Glomerular visceral epithelial cell (primary cell): ENCODE measurements at regions not wholly inside any gene's neighbourhood (a gene's known extent, or its start where the extent isn't known, plus 50 kb on each side); places are given as distances from the start of the nearest gene placed in this dataset.

Source experiments
- DNase-seq: peaks from one replicate; pipeline ENCODE4 v3.0.0-alpha.2; 2016; ENCODE audit errors: extremely low spot score

DNA sequence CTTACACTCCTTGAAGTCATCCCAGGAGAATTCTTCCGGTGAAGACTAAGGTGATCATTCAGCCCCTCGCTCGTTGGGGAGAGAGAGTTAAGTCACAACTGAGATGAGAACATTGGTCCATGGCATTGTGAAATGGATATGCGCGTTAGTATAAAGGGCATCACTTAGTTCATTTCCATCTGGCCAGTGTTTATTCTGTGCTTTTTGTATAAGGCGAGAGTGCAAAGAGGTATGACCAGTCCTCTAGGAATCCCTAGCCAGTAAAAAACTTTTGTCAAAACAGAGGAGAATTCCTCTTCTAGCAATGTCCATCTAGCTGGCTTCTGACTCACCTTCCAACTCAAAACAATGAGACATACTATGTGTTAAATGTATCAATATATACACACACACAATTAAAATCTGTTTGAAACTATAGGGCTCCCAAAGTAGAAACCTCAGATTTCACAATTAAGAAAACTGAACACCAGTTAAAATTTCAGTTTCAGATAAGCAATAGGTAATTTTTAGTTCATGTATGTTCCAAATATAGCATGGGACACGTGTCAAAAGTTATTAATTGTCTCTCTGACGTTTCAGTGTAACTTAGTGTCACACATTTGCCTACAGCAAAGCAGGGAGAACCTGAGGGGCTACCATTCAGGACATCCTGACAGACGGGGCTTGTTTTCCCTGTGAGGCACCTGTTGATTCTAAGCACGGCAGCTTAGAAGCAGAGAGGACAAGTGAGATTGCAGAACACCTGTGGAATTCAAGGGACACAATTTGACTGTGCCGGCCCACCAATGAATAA lies 158.9 kb downstream of the KLF6 start:
- DNase-seq: no peak

- no peak for DNase-seq
Observed at GRCh38 chr10:3624367-3624766, 160.6 kb downstream of the KLF6 start.

DNA sequence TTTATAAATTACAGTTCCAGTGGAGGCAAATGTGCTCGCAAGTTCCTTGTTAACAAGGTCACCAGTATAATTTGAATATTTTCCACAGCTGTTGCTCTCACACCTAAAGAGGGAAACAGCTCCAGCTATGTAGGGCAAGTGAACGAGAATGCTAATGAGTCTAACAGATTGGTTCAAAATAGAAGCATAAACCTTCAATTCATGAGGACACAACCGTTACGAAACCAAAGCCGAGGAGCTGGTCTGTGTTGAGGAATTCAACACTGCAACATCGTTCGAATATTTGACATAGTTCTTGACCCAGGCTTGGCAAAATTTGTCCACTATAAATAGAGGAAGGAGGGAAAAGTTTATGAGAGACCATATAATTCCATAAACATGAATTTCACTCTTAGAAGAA lies 161.3 kb downstream of the KLF6 start:
- no peak for DNase-seq

DNA sequence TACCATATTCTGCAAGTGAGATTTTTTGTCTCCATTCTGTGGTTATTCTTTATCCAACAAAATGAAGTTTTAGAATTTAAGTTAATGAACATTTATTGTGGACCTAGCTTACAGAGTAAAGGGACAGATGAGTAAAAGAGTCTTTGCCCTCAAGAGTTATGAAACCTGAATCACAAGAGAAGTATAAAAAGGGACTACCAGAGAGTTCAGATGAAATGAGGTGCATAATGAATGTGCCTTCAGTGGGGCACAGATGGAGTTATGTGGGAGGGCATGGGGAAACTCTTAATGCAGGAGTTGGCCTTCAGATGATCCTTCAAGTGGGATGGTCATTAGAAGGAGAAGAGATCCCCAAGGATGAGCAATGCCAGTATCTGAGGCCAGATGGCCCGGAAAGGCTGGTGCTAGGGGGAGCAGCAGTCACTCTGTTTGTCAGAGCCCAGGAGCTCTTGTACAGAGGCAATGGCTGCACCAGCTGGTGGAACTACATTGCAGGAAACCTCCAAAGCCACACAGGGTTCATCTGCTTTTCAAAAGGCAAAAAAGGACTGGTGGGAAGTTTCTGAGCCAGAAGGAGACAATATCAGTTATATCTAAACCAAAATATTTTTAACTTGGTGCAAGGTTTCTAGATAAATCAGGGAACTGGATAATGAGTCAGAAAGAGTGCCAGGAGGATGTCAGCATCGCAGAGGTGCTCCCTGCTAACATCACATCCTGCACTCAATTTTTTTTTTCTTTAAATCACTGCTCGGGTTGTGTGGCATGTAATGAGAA lies 162.0 kb downstream of the KLF6 start:
- no peak for DNase-seq

DNA sequence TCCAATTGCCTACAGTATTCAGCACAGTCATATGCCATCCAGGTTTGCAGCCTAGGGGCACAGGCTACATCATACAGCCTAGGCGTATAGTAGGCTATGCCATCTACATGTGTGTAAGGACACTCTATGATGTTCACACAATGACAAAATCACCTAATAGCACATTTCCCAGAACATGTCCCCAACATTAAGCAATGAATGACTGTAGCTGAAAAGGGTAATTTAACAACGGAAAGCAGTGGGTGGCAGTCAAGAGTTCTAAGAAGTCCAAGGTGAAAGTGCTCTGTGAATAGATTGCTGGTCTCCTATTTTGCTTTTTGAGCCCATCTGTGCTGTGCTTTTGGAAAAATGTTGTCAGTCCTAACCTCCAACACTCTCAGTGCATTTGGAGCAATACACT lies 162.6 kb downstream of the KLF6 start:
- no peak for DNase-seq

- DNase-seq: no peak
Observed at GRCh38 chr10:3620818-3621217, 164.2 kb downstream of the KLF6 start.

- no peak for DNase-seq
Observed at GRCh38 chr10:3619241-3619640, 165.8 kb downstream of the KLF6 start.

DNA sequence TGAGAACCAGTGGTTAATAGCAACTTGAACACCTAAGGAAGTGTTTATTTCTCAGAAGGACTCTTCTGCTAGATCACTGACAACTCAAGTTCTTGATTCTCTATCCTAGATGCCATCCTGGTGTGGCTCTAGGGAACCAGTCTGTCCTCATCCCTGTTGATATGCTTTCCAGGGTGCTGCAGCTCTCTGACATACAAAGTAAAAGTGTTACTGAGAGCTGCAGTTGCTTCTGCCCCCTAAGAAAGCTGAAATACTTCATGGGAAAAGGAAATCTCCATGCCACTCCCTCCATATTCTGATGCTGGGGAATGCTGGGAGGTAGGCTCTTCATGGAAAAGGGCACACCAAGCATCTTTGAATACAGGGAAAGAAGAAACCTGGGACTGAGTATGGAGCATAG lies 168.1 kb downstream of the KLF6 start:
- DNase-seq: no peak

DNA sequence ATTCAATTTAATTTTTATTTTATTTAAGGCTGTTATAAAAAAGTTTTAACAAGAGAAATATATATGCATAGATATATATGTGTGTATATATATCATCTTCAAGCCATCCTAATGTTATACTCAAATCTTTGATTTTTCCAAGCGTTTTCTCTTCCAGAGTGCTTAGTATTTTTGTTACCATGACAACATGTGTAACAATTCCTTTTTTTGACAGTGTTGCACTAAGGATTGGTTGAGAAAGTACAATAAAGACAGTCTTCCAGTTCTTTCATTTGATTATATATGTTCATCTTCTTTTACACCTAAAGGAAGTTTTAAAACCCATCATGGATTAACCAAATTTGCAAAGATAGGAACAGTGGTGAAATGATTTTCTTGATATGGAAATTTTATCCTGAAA lies 171.7 kb downstream of the KLF6 start:
- DNase-seq: no peak

- DNase-seq: no peak
Observed at GRCh38 chr10:3612183-3613001, 172.6 kb downstream of the KLF6 start.

GRCh38 chr10:3606309-3606708 lies 178.7 kb downstream of the KLF6 start:
- no peak for DNase-seq

DNA sequence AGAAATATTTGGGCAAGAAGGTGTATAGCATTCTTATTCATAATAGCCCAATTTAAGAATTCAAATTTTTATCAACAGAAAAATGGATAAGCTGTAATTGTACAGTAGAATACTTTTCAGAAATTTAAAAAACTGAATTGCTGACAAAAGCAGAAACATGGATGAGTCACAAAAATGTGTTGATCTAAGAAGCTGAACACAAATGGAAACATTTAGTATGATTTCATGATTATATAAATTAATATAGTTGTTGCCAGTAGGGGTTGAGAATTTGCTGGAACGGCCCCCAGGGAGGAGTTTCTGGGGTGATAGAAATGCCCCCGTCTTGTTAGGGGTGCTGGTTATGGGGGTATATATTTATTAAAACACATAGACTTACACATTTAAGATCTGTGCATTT lies 179.1 kb downstream of the KLF6 start:
- no peak for DNase-seq

DNA sequence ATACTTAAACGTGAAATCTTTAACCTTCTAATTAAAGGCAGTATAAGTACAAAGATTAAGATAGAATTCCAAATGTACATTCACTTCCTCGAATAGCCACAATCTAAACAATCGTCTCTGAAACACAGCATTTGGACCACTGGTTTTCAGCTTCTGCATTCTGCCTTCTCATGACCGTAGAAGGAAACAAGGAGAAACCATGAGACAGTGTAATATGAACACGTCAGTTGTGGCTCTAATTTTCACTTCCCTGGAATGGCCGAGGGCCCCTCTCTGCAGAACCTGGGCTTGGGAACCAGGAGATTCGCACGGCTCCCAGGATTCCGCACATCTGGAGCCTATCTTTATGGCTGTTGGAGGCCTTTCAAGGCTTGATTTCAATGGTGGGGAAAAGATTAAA lies 189.3 kb downstream of the KLF6 start:
- DNase-seq: no peak

- no peak for DNase-seq
Observed at GRCh38 chr10:3593611-3594010, 191.4 kb downstream of the KLF6 start.

- no peak for DNase-seq
Observed at GRCh38 chr10:3592424-3592823, 192.6 kb downstream of the KLF6 start.

DNA sequence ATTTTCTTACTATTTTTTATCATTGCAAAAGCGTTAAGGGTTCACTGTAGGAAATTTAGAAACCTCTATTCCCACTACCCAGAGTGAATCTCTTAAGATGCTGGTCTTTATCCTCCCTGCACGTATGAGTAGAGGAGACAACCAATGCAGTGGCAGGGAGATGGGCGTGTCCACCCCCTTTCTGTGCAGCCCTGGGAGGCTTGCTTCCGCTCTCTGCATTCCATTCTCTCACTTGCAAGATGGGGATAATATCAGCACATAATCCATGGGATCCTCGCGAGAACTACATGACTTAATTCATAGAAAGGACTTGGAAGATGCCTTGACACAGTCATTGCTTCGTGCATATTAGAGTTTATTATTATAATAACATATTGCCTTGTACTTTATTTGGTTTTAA lies 196.2 kb downstream of the KLF6 start:
- no peak for DNase-seq

DNA sequence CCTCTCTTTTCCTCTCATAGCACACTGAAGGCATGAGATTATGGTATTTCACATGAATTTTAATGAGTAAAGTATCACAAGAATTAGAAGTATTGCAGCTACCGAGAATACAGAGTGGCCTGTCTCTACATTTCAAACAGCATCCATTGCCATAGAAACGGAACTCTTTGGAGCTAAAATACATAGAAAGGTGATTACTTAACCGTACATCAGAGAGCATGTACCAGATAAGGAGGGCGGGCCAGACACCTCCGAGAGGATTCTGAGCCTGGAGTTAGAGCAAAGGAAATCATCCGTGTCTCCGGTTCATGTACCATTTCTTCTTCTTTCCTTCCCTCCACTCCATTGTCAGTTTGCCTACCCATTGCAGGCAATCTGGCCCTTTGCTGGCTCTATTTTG lies 196.7 kb downstream of the KLF6 start:
- DNase-seq: no peak

GRCh38 chr10:3584926-3585784 lies 199.9 kb downstream of the KLF6 start:
- peak; percentile 7 for DNase-seq

DNA sequence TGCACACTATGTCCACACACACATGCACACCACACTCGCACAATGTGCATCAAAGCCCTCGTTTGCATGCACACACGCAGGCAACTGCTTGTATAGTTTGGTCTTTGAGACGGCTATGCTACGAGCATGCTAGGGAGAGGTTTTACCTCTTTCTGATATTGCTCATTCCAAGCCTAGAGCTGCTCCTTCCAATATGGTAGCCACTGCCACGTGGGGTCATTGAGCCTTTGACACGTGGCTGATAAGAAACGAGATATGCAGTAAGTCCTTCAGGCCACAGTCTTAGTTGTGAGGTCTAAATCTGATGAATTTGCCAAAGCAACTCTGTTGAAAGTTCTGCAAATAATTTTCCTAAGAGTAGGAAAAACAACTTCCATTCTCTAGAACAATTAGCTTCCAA lies 204.4 kb downstream of the KLF6 start:
- no peak for DNase-seq

DNA sequence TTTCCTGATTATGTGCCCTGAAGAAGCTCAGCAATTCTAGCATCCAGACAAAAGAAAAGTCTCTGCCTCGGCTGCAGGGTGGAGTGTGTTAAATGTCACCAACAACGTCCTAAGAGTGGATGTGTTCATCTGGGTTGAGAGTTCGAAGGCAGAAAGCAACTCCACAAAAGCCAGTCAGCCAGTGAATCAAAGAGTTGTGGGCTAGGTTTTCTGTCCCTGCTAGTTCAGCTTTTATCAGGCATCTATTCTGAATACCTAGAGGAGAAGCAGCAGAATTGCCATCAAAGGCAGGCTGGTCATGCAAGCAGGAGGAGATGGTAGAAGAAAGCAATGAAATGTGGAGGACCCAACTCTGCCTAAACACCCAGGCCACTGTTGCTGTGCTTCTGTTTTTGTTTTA lies 205.2 kb downstream of the KLF6 start:
- no peak for DNase-seq

GRCh38 chr10:3578682-3579081 lies 206.3 kb downstream of the KLF6 start:
- DNase-seq: no peak

- DNase-seq: no peak
Observed at GRCh38 chr10:3578159-3578558, 206.8 kb downstream of the KLF6 start.
